IMR-90 (cell line): ENCODE measurements at regions not wholly inside any gene's neighbourhood (a gene's known extent, or its start where the extent isn't known, plus 50 kb on each side); places are given as distances from the start of the nearest gene placed in this dataset.

Experiments used
- ATAC-seq: fragments of 200-7000 bp; cut with Tn5 transposase; 2 replicates; pipeline ENCODE4 v1.9.1; 2020; ENCODE audit warnings: low read depth, mild to moderate bottlenecking, moderate library complexity
- BruUV-seq: library from RNA; stranded (reverse); fragments of 400-500 nt; replicated peaks from 2 replicates; lab custom pipeline; 2021; lab: Mats Ljungman, UMichigan
- CTCF ChIA-PET: fragments of 300-600 bp; formaldehyde crosslinking; extraction: SDS; loops from one replicate; lab custom pipeline; 2021; ENCODE audit warnings: antibody characterized with exemption; lab: Yijun Ruan, JAX
- POLR2A ChIA-PET: fragments of 300-600 bp; sonication (Branson Sonifier 250); formaldehyde crosslinking; loops from one replicate; lab custom pipeline; 2022; ENCODE audit warnings: antibody characterized with exemption; ENCODE audit not compliant: unreplicated experiment; lab: Charles Lee
- DNase-seq: peaks from one replicate; pipeline ENCODE4 v3.0.0; 2013
- H2AFZ ChIP-seq: replicated peaks from 2 replicates; pipeline ENCODE3; 2013; ENCODE audit warnings: low read length, mild to moderate bottlenecking; ENCODE audit not compliant: poor library complexity
- H2AK5ac ChIP-seq: 2 replicates; pipeline ENCODE4 v1.6.1; 2013; ENCODE audit warnings: low read depth, low read length, inconsistent platforms
- H2AK9ac ChIP-seq: replicated peaks from 2 replicates; pipeline ENCODE3; 2013; ENCODE audit warnings: mild to moderate bottlenecking, low read depth, low read length, moderate library complexity; ENCODE audit not compliant: poor library complexity
- H2BK120ac ChIP-seq: 2 replicates; pipeline ENCODE4 v1.6.1; 2013; ENCODE audit warnings: low read depth, low read length, inconsistent platforms
- H2BK15ac ChIP-seq: 3 replicates; pipeline ENCODE4 v1.6.1; 2013; ENCODE audit warnings: low read depth, low read length, inconsistent platforms
- H2BK20ac ChIP-seq: 2 replicates; pipeline ENCODE4 v1.6.1; 2013; ENCODE audit warnings: low read depth, mild to moderate bottlenecking, inconsistent platforms, low read length, moderate library complexity
- H2BK5ac ChIP-seq: 2 replicates; pipeline ENCODE4 v1.6.1; 2013; ENCODE audit warnings: mild to moderate bottlenecking, low read depth, low read length, inconsistent platforms; ENCODE audit not compliant: poor library complexity, severe bottlenecking
- H3K14ac ChIP-seq: replicated peaks from 2 replicates; pipeline ENCODE4 v1.6.1; 2013; ENCODE audit warnings: low read depth, low read length, inconsistent platforms
- H3K18ac ChIP-seq: 2 replicates; pipeline ENCODE4 v1.6.1; 2013; ENCODE audit warnings: low read depth, low read length, control low read depth
- H3K23ac ChIP-seq: 2 replicates; pipeline ENCODE4 v1.6.1; 2013; ENCODE audit warnings: low read depth, low read length, inconsistent platforms
- H3K27ac ChIP-seq: 2 replicates; pipeline ENCODE4 v1.5.1; 2013; ENCODE audit warnings: mild to moderate bottlenecking, control low read depth, low read length; ENCODE audit not compliant: insufficient read depth
- H3K27me3 ChIP-seq: 2 replicates; pipeline ENCODE4 v1.6.1; 2013; ENCODE audit warnings: low read length; ENCODE audit not compliant: control insufficient read depth, insufficient read depth
- H3K36me3 ChIP-seq: 2 replicates; pipeline ENCODE4 v1.6.1; 2013; ENCODE audit warnings: low read length, mixed read lengths; ENCODE audit not compliant: control insufficient read depth, insufficient read depth
- H3K4ac ChIP-seq: 2 replicates; pipeline ENCODE4 v1.6.1; 2013; ENCODE audit warnings: low read depth, low read length, inconsistent platforms
- H3K4me1 ChIP-seq: 2 replicates; pipeline ENCODE4 v1.6.1; 2013; ENCODE audit warnings: low read length, mixed read lengths; ENCODE audit not compliant: control insufficient read depth, insufficient read depth
- H3K4me2 ChIP-seq: 2 replicates; pipeline ENCODE4 v1.6.1; 2013; ENCODE audit warnings: low read depth, mild to moderate bottlenecking, control low read depth, low read length, moderate library complexity
- H3K4me3 ChIP-seq: 2 replicates; pipeline ENCODE4 v1.5.1; 2013; ENCODE audit warnings: low read depth, mild to moderate bottlenecking, control low read depth, low read length, moderate library complexity; ENCODE audit not compliant: insufficient read depth
- H3K56ac ChIP-seq: 2 replicates; pipeline ENCODE4 v1.6.1; 2013; ENCODE audit warnings: low read length, inconsistent platforms; ENCODE audit not compliant: insufficient read depth; ENCODE audit errors: extremely low read depth
- H3K79me1 ChIP-seq, 2 experiments: 2 replicates each; pipeline ENCODE4 v1.6.1; 2013; ENCODE audit warnings: low read length in 2 of 2, inconsistent platforms in 1 of 2, low read depth in 1 of 2
- H3K9ac ChIP-seq: 2 replicates; pipeline ENCODE4 v1.6.1; 2013; ENCODE audit warnings: low read depth, low read length, control low read depth
- H3K9me1 ChIP-seq: 2 replicates; pipeline ENCODE4 v1.6.1; 2013; ENCODE audit warnings: low read length, inconsistent platforms; ENCODE audit not compliant: insufficient read depth
- H3K9me3 ChIP-seq: 2 replicates; pipeline ENCODE4 v1.6.1; 2013; ENCODE audit warnings: low read length; ENCODE audit not compliant: control insufficient read depth, insufficient read depth
- H4K20me1 ChIP-seq: 2 replicates; pipeline ENCODE4 v1.6.1; 2013; ENCODE audit warnings: low read length, inconsistent platforms; ENCODE audit not compliant: insufficient read depth
- H4K5ac ChIP-seq: 2 replicates; pipeline ENCODE4 v1.6.1; 2013; ENCODE audit warnings: mild to moderate bottlenecking, low read depth, low read length, control low read depth
- H4K8ac ChIP-seq, 2 experiments: 2 replicates each; pipeline ENCODE4 v1.6.1; 2013; ENCODE audit warnings: low read depth in 2 of 2, low read length in 2 of 2, control low read depth in 1 of 2, inconsistent platforms in 1 of 2
- H4K91ac ChIP-seq: 2 replicates; pipeline ENCODE4 v1.6.1; 2013; ENCODE audit warnings: low read depth, low read length, inconsistent platforms; ENCODE audit not compliant: insufficient read depth
- CEBPB ChIP-seq: IDR thresholded peaks from 2 replicates; pipeline ENCODE4 v1.6.1; 2012; ENCODE audit warnings: low read depth, low read length, improper control_type of control experiment
- RCOR1 ChIP-seq: IDR thresholded peaks from 2 replicates; pipeline ENCODE4 v1.6.1; 2012; ENCODE audit warnings: mild to moderate bottlenecking, low read length, improper control_type of control experiment; ENCODE audit not compliant: insufficient replicate concordance
- RFX5 ChIP-seq: IDR thresholded peaks from 2 replicates; pipeline ENCODE4 v1.8.0; 2012; ENCODE audit warnings: low read depth, mild to moderate bottlenecking, low read length, moderate library complexity
- SMC3 ChIP-seq: fragments of 150-350 bp; IDR thresholded peaks from 2 replicates; pipeline ENCODE4 v1.6.1; 2016; ENCODE audit warnings: low read depth, mild to moderate bottlenecking, antibody characterized with exemption, low read length, moderate library complexity
- WGBS, 2 experiments: methylation state at CpG; one replicate each; pipeline versions ENCODE4 v1.1.5 to v1.1.7; 2013; ENCODE audit warnings: missing lambda C conversion rate in 2 of 2; ENCODE audit not compliant: insufficient read length in 1 of 2; ENCODE audit errors: extremely low coverage in 2 of 2; 5-methylcytosine and 5-hydroxymethylcytosine counted together
- dilution Hi-C: fragments of 300-500 bp; cut with HindIII; formaldehyde crosslinking; loops from one replicate; pipeline ENCODE4 v1.14.3; 2018; ENCODE audit warnings: low sequenced_read_pairs; ENCODE audit not compliant: unreplicated experiment
- in situ Hi-C: fragments of 300-500 bp; cut with MboI; formaldehyde crosslinking; loops from 3 replicates; pipeline ENCODE4 v1.14.3; 2019; ENCODE audit warnings: low sequenced_read_pairs, inconsistent platforms, mixed read lengths
- intact Hi-C: fragments of 100-400 bp; cut with micrococcal nuclease; formaldehyde crosslinking; loops from 2 replicates; pipeline ENCODE4 v1.10.0; 2022

DNA sequence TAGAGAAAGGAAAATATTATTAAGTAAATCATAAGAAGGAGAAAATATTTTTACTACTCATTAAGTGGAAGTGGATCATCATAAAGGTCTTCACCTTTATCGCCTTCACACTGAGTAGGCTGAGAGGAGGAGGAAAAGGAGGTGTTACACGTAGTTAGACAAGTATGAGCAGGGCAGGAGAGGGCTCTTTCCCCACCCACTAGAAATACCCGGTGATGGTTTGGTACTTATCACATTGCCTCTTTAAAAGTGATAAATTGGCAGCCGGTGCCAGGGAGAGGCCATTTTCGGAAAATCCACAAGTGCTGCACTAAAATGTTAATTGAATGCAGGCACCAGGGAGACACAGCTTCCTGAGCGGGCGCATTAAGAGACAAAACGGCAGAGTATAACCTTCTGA is 598.7 kb upstream of the SOX11 start:
- H4K91ac ChIP-seq: no peak overlapping the region
- BruUV-seq: no TSS peak
- no peak overlapping the region for H3K4ac ChIP-seq
- no peaks in the 10 kb centered on the region for H4K20me1 ChIP-seq
- H3K4me3 ChIP-seq: no peak overlapping the region
- intact Hi-C loops (no loop called here), dilution Hi-C loops (no loop called here), in situ Hi-C loops (no loop called here)
- WGBS, 2 experiments: 13% methylated on average over 3 of the region's 8 CpGs; no CpG with 5 or more reads in 1 of the 2 experiments
- H4K8ac ChIP-seq: no peak overlapping the region
- H3K27ac ChIP-seq: no peak overlapping the region
- H3K4me1 ChIP-seq: no peaks in the 10 kb centered on the region
- no peak overlapping the region for H3K4me2 ChIP-seq
- TF ChIP-seq CEBPB (no peak), SMC3 (no peak), RFX5 (no peak), RCOR1 (no peak)
- no peak overlapping the region for H3K23ac ChIP-seq
- H2BK120ac ChIP-seq: no peak overlapping the region
- no peaks in the 10 kb centered on the region for H3K36me3 ChIP-seq
- no peak overlapping the region for H2AK9ac ChIP-seq
- H4K5ac ChIP-seq: no peak overlapping the region
- no peak overlapping the region for H3K9ac ChIP-seq
- no peak overlapping the region for H3K56ac ChIP-seq
- no peaks in the 10 kb centered on the region for H3K9me1 ChIP-seq
- H2BK5ac ChIP-seq: no peak overlapping the region
- no peak overlapping the region for H2AFZ ChIP-seq
- no peak overlapping the region for H2BK15ac ChIP-seq
- no peak overlapping the region for H2AK5ac ChIP-seq
- H3K18ac ChIP-seq: no peak overlapping the region
- no peak overlapping the region for H3K14ac ChIP-seq
- DNase-seq (no peak), ATAC-seq (no peak)
- no peaks in the 10 kb centered on the region for H3K27me3 ChIP-seq
- POLR2A ChIA-PET: no interaction called here
- H3K79me1 ChIP-seq: no peaks in the 10 kb centered on the region
- H3K9me3 ChIP-seq: peaks cover 16% of the 10 kb centered on the region
- CTCF ChIA-PET: no interaction called here
- H2BK20ac ChIP-seq: no peak overlapping the region
